C4-2B (cell line): ENCODE measurements at regions not wholly inside any gene's neighbourhood (a gene's known extent, or its start where the extent isn't known, plus 50 kb on each side); places are given as distances from the start of the nearest gene placed in this dataset.

Experiments used
- CTCF ChIP-seq: fragments of 450-650 bp; conservative IDR thresholded peaks from 2 replicates; pipeline ENCODE4 v1.5.1; 2017; ENCODE audit warnings: mild to moderate bottlenecking
- ZFX ChIP-seq: fragments of 450-650 bp; IDR thresholded peaks from 2 replicates; pipeline ENCODE4 v1.6.1; 2017

- TF ChIP-seq CTCF (no peak), ZFX (no peak)
Observed at GRCh38 chr2:195536906-195537305, 120.1 kb upstream of the SLC39A10 start.
